ENCODE measurements at regions not wholly inside any gene's neighbourhood (a gene's known extent, or its start where the extent isn't known, plus 50 kb on each side); places are given as distances from the start of the nearest gene placed in this dataset.

DNA sequence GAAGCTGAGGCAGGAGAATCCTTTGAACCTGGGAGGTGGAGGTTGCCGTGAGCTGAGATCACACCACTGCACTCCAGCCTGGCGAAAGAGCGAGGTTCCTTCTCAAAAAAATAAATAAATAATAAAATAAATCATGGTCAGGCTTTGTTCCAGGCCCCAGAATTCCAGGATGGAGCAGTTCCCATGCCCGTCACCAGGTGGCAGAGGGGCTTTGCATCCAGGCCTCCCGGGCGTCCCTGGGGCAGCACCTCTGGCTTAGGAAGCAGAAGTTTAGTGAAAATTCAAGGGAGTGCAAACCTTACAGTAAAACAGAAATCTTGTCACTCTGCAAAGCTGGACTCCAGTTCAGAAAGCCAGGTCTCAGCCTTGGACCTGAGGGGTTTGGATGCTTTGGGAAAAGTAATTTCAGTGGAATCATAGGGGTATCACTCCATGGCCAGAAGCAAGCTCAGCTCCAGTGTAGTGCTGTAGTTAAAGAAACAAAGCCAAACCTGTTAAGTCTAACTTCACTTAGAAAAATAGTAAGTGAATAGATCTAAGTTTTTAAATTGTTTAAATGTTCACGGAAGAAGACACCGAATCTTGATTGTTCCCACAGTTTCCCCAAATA lies 512.7 kb downstream of the CMPK2 start:
- no peak overlapping the region for H3K4me3 ChIP-seq (ENCODE audit: control insufficient read depth, low read depth, low read length)
- no peak for DNase-seq (ENCODE audit: low read depth)
- TF ChIP-seq, protein P1, sequence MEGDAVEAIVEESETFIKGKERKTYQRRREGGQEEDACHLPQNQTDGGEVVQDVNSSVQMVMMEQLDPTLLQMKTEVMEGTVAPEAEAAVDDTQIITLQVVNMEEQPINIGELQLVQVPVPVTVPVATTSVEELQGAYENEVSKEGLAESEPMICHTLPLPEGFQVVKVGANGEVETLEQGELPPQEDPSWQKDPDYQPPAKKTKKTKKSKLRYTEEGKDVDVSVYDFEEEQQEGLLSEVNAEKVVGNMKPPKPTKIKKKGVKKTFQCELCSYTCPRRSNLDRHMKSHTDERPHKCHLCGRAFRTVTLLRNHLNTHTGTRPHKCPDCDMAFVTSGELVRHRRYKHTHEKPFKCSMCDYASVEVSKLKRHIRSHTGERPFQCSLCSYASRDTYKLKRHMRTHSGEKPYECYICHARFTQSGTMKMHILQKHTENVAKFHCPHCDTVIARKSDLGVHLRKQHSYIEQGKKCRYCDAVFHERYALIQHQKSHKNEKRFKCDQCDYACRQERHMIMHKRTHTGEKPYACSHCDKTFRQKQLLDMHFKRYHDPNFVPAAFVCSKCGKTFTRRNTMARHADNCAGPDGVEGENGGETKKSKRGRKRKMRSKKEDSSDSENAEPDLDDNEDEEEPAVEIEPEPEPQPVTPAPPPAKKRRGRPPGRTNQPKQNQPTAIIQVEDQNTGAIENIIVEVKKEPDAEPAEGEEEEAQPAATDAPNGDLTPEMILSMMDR (conservative IDR thresholded peaks at IDR 0.05; ENCODE audit: control insufficient read depth, insufficient read depth, low read depth, low read length) = peak; percentile 33

DNA sequence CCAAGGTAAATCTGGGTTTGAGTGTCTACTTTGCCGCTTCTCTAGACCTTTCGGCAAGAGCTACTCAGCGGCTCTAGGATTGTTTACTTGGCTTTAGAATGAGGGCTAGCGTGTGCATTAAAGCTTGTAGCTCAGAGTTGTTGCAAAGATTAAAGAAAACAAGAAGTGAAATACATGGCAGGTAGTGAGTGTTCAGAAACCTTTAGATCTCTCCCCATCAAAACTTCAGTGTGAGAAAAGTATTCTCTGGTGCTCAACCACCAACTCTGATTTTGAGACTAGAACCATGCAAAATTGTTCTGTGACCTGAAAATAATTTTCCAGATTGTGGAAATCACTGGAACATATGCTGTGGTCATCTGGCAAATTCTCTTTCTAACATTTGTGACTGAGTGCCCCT lies 512.0 kb downstream of the CMPK2 start:
- DNase-seq (ENCODE audit: low read depth) = no peak
- no peak overlapping the region for H3K4me3 ChIP-seq (ENCODE audit: control insufficient read depth, low read depth, low read length)
- TF ChIP-seq, protein P1 (conservative IDR thresholded peaks at IDR 0.05; ENCODE audit: control insufficient read depth, insufficient read depth, low read depth, low read length) = no peak

DNA sequence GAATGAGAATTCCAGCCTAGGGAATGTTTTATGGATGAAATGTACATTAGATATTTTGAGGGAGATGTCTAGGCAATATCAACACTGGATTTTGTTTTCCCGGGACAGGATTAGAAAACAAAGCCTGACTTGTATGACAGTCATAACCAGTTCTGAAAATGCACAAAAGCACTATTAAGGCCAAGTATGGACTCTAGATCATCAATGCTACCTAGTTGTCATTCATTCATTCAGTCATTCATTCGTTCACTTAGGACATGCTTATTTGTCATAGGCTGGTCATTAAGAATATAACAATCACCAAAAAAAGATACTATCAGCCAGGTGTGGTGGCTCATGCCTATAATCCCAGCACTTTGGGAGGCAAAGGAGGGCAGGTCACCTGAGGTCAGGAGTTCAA lies 511.2 kb downstream of the CMPK2 start:
- DNase-seq (ENCODE audit: low read depth) = no peak
- H3K4me3 ChIP-seq (ENCODE audit: control insufficient read depth, low read depth, low read length) = no peak overlapping the region
- TF ChIP-seq, protein P1 (conservative IDR thresholded peaks at IDR 0.05; ENCODE audit: control insufficient read depth, insufficient read depth, low read depth, low read length) = no peak

DNA sequence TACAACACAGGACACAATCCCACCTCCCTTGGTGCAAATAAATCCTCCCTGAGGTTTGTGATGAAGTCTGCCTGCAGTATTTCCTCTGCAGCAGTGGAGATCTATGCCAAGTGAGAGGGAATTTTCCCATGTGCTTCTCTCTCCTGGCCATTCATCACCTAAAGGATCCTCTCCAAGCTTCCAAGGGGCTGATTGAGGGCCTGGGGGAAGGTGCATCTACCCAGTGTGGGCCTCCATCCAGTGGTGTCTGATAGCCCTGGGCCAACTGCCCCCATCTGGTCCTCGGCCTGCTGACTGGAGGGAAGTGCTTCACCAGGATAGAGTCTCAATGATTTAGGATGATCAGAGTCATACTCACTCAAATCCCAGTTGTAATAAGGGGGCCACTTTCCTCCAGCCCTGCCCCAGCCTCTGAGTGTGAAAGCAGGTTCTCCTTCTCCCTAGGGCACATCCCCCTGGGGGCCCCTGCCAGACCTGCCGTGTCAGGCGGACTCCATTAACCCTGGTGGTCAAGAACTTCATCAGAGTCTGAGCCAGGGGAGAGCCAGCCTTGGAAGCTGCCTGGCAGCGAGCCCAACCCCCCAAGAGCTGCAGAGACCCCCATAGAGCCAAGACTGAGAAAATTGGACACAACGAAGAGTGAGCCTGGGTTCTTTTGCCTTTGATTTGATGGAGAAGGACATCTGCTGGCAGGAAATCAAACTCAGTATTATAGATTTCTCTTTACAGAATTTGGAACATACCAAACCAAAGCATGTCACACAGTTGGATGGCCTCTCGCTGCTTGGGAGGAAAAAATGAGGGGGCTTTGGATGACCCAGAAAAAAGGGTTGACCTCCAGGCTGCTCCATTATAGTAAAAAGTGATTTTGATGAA lies 509.6 kb downstream of the CMPK2 start:
- TF ChIP-seq, protein P1 (conservative IDR thresholded peaks at IDR 0.05; ENCODE audit: control insufficient read depth, insufficient read depth, low read depth, low read length) = no peak
- no peak overlapping the region for H3K4me3 ChIP-seq (ENCODE audit: control insufficient read depth, low read depth, low read length)
- no peak for DNase-seq (ENCODE audit: low read depth)

DNA sequence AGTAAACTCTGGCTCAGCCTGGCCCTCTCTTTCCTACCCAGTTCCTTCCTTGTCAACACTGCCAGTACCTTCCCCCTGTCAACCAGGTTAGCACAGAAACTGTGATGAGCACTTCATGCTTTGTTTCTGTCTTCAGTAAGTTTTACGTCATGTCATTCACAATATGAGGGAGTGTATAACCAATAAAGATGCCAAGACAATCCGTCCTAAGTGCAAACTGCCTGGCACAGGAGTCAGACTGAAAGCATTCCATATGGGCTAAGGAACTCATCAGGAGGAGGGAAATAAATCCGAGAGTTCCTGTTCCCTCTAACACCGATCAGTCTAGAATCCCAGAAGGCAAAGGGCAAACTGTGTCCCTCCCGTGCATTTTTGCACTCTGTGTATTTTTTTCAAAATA lies 507.2 kb downstream of the CMPK2 start:
- TF ChIP-seq, protein P1 (conservative IDR thresholded peaks at IDR 0.05; ENCODE audit: control insufficient read depth, insufficient read depth, low read depth, low read length) = no peak
- DNase-seq (ENCODE audit: low read depth) = no peak
- H3K4me3 ChIP-seq (ENCODE audit: control insufficient read depth, low read depth, low read length) = no peak overlapping the region

DNA sequence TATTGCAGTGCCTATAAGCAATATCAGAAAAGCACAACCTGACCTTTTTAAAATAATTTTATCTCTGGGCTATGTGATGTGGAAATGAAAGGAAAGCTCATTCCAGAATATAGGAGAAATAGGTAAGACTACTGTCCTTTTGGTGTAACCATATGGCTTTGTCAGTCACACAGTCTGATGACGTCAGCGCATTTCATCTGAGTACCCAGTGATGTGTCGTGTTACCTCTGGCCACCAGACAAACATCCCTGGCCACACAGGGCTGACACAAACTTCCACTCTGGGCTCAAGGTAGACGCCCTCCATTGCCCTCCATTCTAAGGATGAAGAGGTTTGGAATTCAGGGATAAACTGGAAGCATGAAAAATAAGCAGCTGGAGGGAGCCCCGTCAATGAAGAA lies 506.7 kb downstream of the CMPK2 start:
- H3K4me3 ChIP-seq (ENCODE audit: control insufficient read depth, low read depth, low read length) = no peak overlapping the region
- no peak for DNase-seq (ENCODE audit: low read depth)

More for the DNA sequence above, 506.7 kb downstream of the CMPK2 start:
- TF ChIP-seq, protein P1 (conservative IDR thresholded peaks at IDR 0.05; ENCODE audit: control insufficient read depth, insufficient read depth, low read depth, low read length) = no peak
